Progenitor cell of endocrine pancreas (in vitro differentiated cells): ENCODE measurements at regions not wholly inside any gene's neighbourhood (a gene's known extent, or its start where the extent isn't known, plus 50 kb on each side); places are given as distances from the start of the nearest gene placed in this dataset.

ENCODE experiments used
- DNase-seq: peaks from one replicate; pipeline ENCODE4 v3.0.0; 2021; ENCODE audit warnings: low spot score; ENCODE audit not compliant: unreplicated experiment
- H3K27ac Mint-ChIP-seq: 2 replicates; pipeline ENCODE4 v1.8.0; 2021; ENCODE audit warnings: mild to moderate bottlenecking, moderate library complexity, mixed read lengths
- H3K27me3 Mint-ChIP-seq: 2 replicates; pipeline ENCODE4 v1.8.0; 2021; ENCODE audit warnings: mixed read lengths
- H3K36me3 Mint-ChIP-seq: 2 replicates; pipeline ENCODE4 v1.8.0; 2022; ENCODE audit warnings: mixed read lengths; ENCODE audit not compliant: insufficient read depth
- H3K4me1 Mint-ChIP-seq: 2 replicates; pipeline ENCODE4 v1.8.0; 2021; ENCODE audit warnings: low read depth, mixed read lengths
- H3K4me3 Mint-ChIP-seq: 2 replicates; pipeline ENCODE4 v1.8.0; 2021; ENCODE audit warnings: low read depth, mild to moderate bottlenecking, moderate library complexity, mixed read lengths
- H3K9me3 Mint-ChIP-seq: 2 replicates; pipeline ENCODE4 v1.8.0; 2021; ENCODE audit warnings: low read depth, mixed read lengths
- TF ChIP-seq, protein P1 (sequence below): fragments of 200-600 bp; sonication (generic); IDR thresholded peaks from one replicate; pipeline ENCODE4 v1.5.0; 2021; ENCODE audit warnings: antibody characterized with exemption, mild to moderate bottlenecking; ENCODE audit not compliant: unreplicated experiment

DNA sequence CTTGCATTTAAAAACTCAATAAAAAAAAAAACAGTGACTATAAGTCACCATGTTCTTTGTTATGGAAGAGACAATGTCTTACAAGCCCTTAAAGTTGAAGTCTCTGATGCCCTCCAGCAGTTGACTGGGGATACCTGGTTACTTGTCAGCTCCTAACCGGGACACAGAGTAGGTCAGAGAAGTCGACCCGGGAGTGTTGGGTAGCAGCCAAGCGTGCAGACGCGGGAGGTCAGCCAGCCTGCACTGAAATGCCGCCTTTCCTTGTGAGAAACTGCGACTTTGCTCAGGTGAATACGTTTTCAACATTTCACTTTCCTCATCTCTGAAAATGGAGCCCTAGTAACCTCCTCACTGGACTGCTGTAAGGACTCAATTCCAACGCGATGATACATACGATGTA is 81.8 kb downstream of the F11 start:
- H3K4me3 Mint-ChIP-seq = no peak overlapping the region
- peaks cover 3% of the 10 kb centered on the region for H3K9me3 Mint-ChIP-seq
- DNase-seq = no peak
- H3K4me1 Mint-ChIP-seq = peaks cover 32% of the 10 kb centered on the region
- TF ChIP-seq, protein P1, sequence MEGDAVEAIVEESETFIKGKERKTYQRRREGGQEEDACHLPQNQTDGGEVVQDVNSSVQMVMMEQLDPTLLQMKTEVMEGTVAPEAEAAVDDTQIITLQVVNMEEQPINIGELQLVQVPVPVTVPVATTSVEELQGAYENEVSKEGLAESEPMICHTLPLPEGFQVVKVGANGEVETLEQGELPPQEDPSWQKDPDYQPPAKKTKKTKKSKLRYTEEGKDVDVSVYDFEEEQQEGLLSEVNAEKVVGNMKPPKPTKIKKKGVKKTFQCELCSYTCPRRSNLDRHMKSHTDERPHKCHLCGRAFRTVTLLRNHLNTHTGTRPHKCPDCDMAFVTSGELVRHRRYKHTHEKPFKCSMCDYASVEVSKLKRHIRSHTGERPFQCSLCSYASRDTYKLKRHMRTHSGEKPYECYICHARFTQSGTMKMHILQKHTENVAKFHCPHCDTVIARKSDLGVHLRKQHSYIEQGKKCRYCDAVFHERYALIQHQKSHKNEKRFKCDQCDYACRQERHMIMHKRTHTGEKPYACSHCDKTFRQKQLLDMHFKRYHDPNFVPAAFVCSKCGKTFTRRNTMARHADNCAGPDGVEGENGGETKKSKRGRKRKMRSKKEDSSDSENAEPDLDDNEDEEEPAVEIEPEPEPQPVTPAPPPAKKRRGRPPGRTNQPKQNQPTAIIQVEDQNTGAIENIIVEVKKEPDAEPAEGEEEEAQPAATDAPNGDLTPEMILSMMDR = no peak
- H3K27ac Mint-ChIP-seq = no peak overlapping the region
- H3K27me3 Mint-ChIP-seq = no peaks in the 10 kb centered on the region
- H3K36me3 Mint-ChIP-seq = peaks cover 2% of the 10 kb centered on the region

DNA sequence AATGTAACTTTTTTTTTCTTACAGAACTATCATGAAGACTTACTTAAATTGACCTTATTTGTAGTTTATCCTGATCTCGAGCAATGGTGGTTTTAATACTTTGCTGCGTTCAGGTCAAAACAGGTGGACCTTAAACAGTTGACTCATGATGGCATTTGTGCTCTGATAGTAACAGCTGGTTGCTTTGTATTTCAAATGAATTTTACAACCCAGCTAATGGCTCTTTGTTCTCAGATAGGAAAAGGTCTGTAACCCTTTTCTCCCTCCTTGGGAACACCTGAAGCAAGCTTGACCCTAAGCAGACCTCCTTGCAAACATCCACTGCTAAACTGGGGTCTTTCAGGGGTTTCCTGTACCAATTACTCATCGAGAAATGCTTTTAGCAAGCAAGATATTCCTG is 79.2 kb downstream of the F11 start:
- Mint-ChIP-seq H3K9me3 (peaks cover 3% of the 10 kb centered on the region), H3K27me3 (no peaks in the 10 kb centered on the region), H3K27ac (peak overlapping the region; percentile 82), H3K4me3 (no peak overlapping the region), H3K36me3 (no peaks in the 10 kb centered on the region), H3K4me1 (peaks cover 20% of the 10 kb centered on the region)
- no peak for DNase-seq
- TF ChIP-seq, protein P1 = no peak

DNA sequence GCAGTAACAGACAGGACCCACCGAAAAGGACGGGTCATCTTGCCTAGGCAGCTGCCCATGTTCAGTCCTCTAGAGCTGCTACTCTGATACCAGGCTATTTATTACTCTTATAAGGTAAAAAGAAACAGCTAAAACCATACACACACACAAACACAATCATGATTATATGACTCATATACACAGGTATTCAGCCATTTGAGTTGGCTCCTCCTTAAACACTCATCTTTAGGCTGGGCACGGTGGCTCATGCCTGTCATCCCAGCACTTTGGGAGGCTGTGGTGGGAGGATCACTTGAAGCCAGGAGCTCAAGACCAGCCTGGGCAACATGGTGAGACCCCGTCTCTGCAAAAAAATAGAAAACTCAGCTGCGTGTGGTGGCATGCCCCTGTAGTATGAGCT is 76.6 kb downstream of the F11 start:
- no peak for DNase-seq
- Mint-ChIP-seq H3K36me3 (peaks cover 1% of the 10 kb centered on the region), H3K9me3 (peaks cover 9% of the 10 kb centered on the region), H3K27me3 (no peaks in the 10 kb centered on the region), H3K4me3 (no peak overlapping the region), H3K27ac (no peak overlapping the region), H3K4me1 (peaks cover 21% of the 10 kb centered on the region)
- TF ChIP-seq, protein P1 = no peak

DNA sequence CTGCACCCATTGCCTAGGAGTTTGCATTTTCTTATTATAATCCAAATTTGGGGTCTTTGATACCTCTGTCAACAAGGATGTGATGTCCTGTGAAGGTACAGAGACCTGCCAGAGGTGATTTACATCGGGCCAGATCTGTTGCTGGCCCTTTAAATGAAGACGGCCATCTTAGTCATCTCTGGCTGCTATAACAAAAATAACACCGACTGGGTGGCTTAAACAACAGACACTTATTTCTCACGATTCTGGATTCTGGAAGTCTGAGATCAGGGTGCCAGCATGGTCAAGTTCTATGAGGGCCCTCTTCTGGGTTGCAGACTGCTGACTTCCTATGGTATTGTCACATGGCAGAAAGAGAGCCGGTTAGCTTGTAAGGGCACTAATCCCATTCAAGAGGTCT is 75.7 kb downstream of the F11 start:
- TF ChIP-seq, protein P1 = no peak
- Mint-ChIP-seq H3K4me3 (no peak overlapping the region), H3K27ac (no peak overlapping the region), H3K27me3 (no peaks in the 10 kb centered on the region), H3K4me1 (peaks cover 17% of the 10 kb centered on the region), H3K36me3 (peaks cover 1% of the 10 kb centered on the region), H3K9me3 (peaks cover 9% of the 10 kb centered on the region)
- DNase-seq = no peak
